ENCODE measurements at regions not wholly inside any gene's neighbourhood (a gene's known extent, or its start where the extent isn't known, plus 50 kb on each side); places are given as distances from the start of the nearest gene placed in this dataset.
A peak's percentile ranks its signal among the peaks of the same experiment; 100 is the strongest.
"Not testable (repeated sequence)": the region's sequence is repeated elsewhere in the genome, so short reads cannot be mapped to it uniquely, and the experiment has no call there.

GRCh38 chr21:9697751-9698150, 823.6 kb upstream of the TPTE start:
- not testable (repeated sequence) for DNase-seq

GRCh38 chr21:9705016-9705415, 816.4 kb upstream of the TPTE start:
- DNase-seq: not testable (repeated sequence)

DNA sequence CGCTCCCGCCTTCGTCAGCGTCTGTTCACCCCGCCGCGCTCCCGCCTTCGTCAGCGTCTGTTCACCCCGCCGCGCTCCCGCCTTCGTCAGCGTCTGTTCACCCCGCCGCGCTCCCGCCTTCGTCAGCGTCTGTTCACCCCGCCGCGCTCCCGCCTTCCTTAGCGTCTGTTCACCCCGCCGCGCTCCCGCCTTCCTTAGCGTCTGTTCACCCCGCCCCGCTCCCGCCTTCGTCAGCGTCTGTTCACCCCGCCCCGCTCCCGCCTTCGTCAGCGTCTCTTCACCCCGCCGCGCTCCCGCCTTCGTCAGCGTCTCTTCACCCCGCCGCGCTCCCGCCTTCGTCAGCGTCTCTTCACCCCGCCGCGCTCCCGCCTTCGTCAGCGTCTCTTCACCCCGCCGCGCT, 815.9 kb upstream of the TPTE start:
- not testable (repeated sequence) for DNase-seq

DNA sequence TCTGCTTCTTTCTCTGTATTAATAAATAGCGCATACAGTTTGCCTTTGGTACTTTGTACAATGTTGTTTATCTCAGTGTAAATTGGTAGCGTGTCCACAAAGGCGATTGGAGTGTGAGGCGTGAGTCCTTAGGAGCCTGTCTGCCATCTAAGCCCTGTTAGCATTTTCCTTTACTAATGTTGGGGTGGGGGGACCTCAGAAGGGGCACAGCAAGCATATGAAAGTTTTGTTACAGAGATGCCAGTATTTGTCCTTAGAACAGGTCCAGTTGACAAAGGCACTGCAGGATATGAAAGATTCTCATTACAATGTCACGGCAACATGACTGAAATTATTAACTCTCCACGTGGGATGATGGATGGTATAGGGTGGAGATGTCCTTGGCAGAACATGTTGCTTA, 796.8 kb upstream of the TPTE start:
- not testable (repeated sequence) for DNase-seq

GRCh38 chr21:9727187-9727586, 794.2 kb upstream of the TPTE start:
- DNase-seq: peak; percentile 0

GRCh38 chr21:9728219-9728992, 793.0 kb upstream of the TPTE start:
- not testable (repeated sequence) for DNase-seq

DNA sequence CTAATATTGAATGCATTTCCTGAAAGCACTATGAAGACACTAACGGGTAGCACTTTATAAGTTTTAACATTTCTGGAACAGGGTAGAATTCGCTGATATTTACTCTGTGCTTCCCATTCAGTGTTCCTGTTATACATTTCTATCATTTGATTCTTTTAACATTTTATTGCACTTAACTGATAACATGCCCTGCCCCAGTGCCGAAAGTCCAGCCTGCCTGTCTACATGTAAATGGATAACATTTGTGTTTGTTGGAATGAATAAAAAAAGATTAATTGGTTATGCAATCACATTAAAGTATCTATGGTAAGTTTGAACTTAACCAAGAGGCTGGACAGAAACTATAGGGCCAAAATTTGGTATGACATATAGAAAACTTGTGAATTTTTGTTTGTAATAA, 790.5 kb upstream of the TPTE start:
- no peak for DNase-seq

- DNase-seq: not testable (repeated sequence)
Observed at GRCh38 chr21:9731317-9731716, 790.1 kb upstream of the TPTE start.

DNA sequence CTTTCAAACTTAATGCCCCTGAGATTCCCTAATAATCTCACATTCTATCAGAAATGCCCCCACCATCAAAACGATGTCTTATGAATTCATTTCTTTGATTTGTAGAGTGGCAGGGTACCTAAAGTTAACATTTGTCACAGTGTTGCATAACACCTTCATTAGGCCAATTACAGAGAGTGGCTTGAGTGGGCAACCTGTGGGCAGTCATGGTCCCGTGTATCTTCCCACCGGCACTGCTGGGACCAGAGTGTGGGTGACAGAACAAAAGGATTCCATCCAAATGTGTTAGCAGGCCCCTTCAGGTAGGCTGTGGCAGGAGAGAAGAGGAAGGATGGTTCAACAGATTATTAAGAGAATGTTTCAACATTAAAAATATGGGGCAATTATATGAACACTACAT, 788.8 kb upstream of the TPTE start:
- DNase-seq: not testable (repeated sequence)

DNA sequence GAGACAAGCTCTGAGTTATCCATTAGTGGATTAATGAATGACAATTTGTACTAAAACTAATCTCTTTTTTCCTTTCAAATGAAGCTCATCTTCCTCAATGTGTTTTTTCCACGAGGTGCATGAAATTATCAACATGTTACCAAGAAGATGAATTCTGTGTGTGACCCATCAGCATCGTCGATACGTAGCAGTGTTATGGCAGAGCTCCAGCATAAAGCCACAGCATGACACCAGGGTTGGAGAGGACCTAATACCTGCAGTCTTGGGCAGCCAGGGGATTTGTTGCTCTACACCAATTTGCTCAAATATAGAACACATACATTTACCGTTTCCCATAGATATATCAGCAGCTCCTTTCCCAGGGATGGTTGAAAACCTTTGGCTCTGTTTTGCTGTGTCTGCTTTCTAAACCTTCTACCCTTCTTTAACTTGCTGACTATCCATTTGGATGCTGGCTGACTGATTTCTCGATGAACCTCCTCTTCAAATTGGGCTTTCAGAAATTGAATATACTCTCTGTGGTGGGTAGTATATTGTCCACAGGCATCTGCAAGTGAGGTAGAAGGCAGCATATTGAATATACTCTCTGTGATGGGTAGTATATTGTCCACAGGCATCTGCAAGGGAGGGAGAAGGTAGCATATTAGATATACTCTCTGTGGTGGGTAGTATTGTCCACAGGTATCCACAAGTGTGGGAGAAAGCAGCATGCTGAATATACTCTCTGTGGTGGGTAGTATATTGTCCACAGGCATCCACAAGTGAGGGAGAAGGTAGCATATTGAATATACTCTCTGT, 787.4 kb upstream of the TPTE start:
- DNase-seq: not testable (repeated sequence)

- no peak for DNase-seq
Observed at GRCh38 chr21:9735421-9735961, 785.9 kb upstream of the TPTE start.

GRCh38 chr21:9737301-9737700, 784.1 kb upstream of the TPTE start:
- DNase-seq: not testable (repeated sequence)

GRCh38 chr21:9737871-9738515, 783.4 kb upstream of the TPTE start:
- not testable (repeated sequence) for DNase-seq

- no peak for DNase-seq
Observed at GRCh38 chr21:9738527-9738926, 782.9 kb upstream of the TPTE start.

- no peak for DNase-seq
Observed at GRCh38 chr21:9739240-9739639, 782.1 kb upstream of the TPTE start.

- not testable (repeated sequence) for DNase-seq
Observed at GRCh38 chr21:9740177-9740941, 781.0 kb upstream of the TPTE start.

DNA sequence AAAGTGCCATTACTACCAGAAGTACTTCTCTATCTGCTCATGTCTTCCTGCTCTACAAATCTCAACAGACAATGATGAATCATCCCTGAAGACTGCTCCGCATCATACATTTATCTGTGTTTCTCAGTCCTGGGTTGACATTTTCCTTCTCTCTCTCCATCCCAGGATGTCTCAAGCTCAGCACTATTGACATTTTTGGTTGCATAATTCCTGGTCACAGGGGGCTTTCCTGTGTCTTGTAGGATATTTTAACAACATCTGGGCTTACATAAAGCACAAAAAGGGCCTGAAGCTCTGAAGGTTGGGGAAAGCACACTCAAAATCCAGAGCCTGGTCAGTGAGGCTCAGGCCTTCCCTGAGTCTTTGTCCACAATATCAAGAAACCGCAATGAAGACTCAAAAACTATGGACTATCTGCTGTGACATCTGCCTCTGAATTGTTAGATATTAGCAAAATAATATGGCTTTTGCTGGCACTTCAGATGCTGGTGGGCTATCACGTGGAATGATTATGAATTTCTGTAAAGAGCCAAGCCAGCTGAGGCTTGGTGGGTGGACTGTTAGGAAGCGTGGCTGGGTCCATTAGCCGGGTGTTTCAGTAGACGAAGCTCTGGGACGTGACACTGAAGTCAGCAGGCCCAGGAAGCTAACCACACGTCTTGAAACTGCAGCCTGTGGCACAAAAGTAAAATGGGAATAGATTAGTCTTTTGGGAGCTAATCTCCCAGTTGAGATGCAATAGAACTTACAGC, 780.2 kb upstream of the TPTE start:
- DNase-seq: not testable (repeated sequence)

DNA sequence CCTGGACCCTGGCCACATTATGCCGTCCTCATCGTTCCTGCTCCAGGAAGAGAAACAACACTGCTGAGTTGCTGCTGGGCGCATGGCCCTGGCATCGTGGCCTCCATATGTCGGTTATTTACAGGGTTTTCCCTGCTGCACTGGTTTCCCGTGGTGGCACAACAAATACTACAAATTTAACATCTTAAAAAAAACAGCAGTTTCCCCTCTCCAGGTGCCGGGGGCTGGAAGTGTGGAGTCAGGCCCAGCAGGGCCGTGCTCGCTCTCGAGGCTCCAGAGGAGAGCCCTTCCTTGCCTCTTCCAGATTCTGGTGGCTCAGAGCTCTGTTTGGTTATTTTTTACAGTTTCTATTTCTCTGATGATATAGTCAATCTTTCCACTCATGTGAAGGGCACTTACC, 777.8 kb upstream of the TPTE start:
- not testable (repeated sequence) for DNase-seq

GRCh38 chr21:9744166-9744565, 777.2 kb upstream of the TPTE start:
- DNase-seq: not testable (repeated sequence)

DNA sequence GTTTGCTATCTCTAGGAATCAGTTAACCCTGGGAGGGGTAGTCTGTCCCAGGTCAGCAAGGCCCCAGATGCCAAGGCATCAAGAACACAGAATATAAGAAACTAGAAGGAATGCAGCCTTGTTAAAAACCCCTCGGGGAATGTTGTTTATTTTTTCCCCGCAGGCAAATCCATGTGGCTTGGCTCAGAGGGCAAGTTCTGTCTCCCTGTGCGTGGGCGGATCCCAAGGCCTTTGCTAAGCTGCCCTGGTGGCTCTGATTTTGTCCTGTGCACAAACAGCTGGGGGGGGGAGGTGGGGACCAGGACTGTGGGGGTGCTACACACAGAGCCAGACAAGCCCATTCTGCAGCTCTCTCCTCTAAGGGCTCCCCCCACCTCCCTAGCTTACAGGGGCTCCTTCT, 776.8 kb upstream of the TPTE start:
- not testable (repeated sequence) for DNase-seq

DNA sequence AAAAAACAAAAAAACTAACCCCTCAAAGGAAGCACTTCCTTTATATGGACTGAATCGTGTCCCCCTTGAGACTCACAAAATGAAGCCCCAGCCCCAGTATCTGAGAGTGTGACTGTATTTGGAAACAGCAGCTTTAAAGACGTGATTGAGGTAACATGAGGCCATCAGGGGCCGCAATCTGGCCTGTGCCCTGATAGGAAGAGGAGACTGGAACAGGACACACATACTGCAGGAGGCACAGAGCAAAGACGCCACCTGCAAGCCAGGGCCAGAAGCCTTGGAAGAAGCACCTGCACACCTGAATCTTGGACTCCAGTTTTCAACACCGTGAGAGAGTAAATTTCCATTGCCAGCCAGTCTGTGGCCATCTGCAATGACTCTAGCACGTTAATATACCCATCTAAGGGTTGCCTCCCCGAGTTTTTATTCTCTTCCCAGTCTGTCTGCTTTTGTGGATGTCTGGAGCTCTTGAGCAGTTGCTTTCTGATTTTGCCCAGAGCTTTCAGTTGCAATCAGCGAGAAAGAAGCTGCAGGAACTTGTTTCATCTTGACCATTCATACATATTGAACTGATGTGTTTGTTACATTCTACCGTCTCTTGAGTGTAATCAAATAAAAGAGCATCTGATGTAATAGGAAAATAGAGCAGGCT, 775.8 kb upstream of the TPTE start:
- not testable (repeated sequence) for DNase-seq
